ENCODE measurements at regions not wholly inside any gene's neighbourhood (a gene's known extent, or its start where the extent isn't known, plus 50 kb on each side); places are given as distances from the start of the nearest gene placed in this dataset.

- DNase-seq (ENCODE audit: low spot score): no peak
- Histone ChIP-seq H3K4me1 (ENCODE audit: insufficient read depth, low read length, poor library complexity, severe bottlenecking) (no peaks in the 10 kb centered on the region), H3K9me3 (ENCODE audit: low read length) (no peaks in the 10 kb centered on the region), H3K4me2 (ENCODE audit: low read length) (no peak overlapping the region), H3K79me2 (ENCODE audit: insufficient read depth, low read depth, low read length) (no peaks in the 10 kb centered on the region), H2AFZ (ENCODE audit: low read length) (no peak overlapping the region), H3K27ac (ENCODE audit: low read depth, low read length, poor library complexity, severe bottlenecking) (no peak overlapping the region), H3K9me2 (ENCODE audit: insufficient read depth, low read length) (no peaks in the 10 kb centered on the region; the same call in 1 of the 2 replicates), H3K4me3 (ENCODE audit: low read depth, low read length, poor library complexity, severe bottlenecking) (no peak overlapping the region), H4K20me1 (ENCODE audit: insufficient read depth, low read length) (no peaks in the 10 kb centered on the region), H3K36me3 (ENCODE audit: insufficient read depth, low read length) (no peaks in the 10 kb centered on the region)
- ChIA-PET CTCF (ENCODE audit: unreplicated experiment) (no interaction called here), POLR2A (interaction anchor here (0.6 kb wide), 1 partner anchor 9 kb away, joined by 3 read pairs; no protein-coding TSS in a partner anchor)
- BruUV-seq (replicated peaks): no TSS peak
- TF ChIP-seq, protein P1, sequence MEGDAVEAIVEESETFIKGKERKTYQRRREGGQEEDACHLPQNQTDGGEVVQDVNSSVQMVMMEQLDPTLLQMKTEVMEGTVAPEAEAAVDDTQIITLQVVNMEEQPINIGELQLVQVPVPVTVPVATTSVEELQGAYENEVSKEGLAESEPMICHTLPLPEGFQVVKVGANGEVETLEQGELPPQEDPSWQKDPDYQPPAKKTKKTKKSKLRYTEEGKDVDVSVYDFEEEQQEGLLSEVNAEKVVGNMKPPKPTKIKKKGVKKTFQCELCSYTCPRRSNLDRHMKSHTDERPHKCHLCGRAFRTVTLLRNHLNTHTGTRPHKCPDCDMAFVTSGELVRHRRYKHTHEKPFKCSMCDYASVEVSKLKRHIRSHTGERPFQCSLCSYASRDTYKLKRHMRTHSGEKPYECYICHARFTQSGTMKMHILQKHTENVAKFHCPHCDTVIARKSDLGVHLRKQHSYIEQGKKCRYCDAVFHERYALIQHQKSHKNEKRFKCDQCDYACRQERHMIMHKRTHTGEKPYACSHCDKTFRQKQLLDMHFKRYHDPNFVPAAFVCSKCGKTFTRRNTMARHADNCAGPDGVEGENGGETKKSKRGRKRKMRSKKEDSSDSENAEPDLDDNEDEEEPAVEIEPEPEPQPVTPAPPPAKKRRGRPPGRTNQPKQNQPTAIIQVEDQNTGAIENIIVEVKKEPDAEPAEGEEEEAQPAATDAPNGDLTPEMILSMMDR (conservative IDR thresholded peaks at IDR 0.05; ENCODE audit: low read length): no peak
- no peak for TF ChIP-seq EZH2phosphoT487 (IDR thresholded peaks at IDR 0.05; ENCODE audit: borderline replicate concordance, low read depth, low read length)
- intact Hi-C loops (cut with micrococcal nuclease; ENCODE audit: unreplicated experiment): no loop called here
These were observed 670.2 kb upstream of the LMO3 start for GRCh38 chr12:17276196-17276595.

GRCh38 chr12:17266856-17267255 lies 660.9 kb upstream of the LMO3 start:
- ChIA-PET POLR2A (interaction anchor here (0.6 to 1.5 kb wide), 2 partner anchors 12 to 325 kb away, joined by 4 to 5 read pairs; no protein-coding TSS in a partner anchor), CTCF (ENCODE audit: unreplicated experiment) (no interaction called here)
- TF ChIP-seq EZH2phosphoT487 (IDR thresholded peaks at IDR 0.05; ENCODE audit: borderline replicate concordance, low read depth, low read length): no peak
- TF ChIP-seq, protein P1 (conservative IDR thresholded peaks at IDR 0.05; ENCODE audit: low read length): no peak
- Histone ChIP-seq H2AFZ (ENCODE audit: low read length) (no peak overlapping the region), H3K4me2 (ENCODE audit: low read length) (no peak overlapping the region), H3K9me2 (ENCODE audit: insufficient read depth, low read length) (no peaks in the 10 kb centered on the region), H3K9me3 (ENCODE audit: low read length) (no peaks in the 10 kb centered on the region), H4K20me1 (ENCODE audit: insufficient read depth, low read length) (no peaks in the 10 kb centered on the region), H3K79me2 (ENCODE audit: insufficient read depth, low read depth, low read length) (no peaks in the 10 kb centered on the region), H3K4me1 (ENCODE audit: insufficient read depth, low read length, poor library complexity, severe bottlenecking) (no peaks in the 10 kb centered on the region), H3K4me3 (ENCODE audit: low read depth, low read length, poor library complexity, severe bottlenecking) (no peak overlapping the region), H3K36me3 (ENCODE audit: insufficient read depth, low read length) (no peaks in the 10 kb centered on the region), H3K27ac (ENCODE audit: low read depth, low read length, poor library complexity, severe bottlenecking) (no peak overlapping the region)
- BruUV-seq (replicated peaks): no TSS peak
- intact Hi-C loops (cut with micrococcal nuclease; ENCODE audit: unreplicated experiment): no loop called here
- DNase-seq (ENCODE audit: low spot score): no peak

DNA sequence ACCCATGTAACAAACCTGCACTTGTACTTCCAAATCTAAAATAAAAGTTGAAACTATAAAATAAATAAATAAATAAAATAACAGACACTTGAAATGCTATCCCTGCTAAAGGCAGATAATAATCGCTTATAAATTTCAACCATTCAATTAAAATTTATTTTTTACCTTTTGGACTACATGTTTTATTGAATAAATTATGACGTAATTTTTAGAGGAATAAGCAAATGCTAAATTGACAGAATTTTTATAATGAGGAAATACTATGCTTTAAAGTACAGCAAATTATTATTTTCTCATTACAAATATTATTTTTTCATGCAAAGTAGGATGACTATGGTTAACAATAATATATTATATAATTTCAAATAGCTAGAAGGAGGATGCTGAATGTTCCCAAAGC lies 658.6 kb upstream of the LMO3 start:
- DNase-seq (ENCODE audit: low spot score): no peak
- TF ChIP-seq EZH2phosphoT487 (IDR thresholded peaks at IDR 0.05; ENCODE audit: borderline replicate concordance, low read depth, low read length): no peak
- TF ChIP-seq, protein P1 (conservative IDR thresholded peaks at IDR 0.05; ENCODE audit: low read length): no peak
- no peak overlapping the region for H3K4me3 ChIP-seq (ENCODE audit: low read depth, low read length, poor library complexity, severe bottlenecking)
- ChIA-PET POLR2A (no interaction called here), CTCF (ENCODE audit: unreplicated experiment) (no interaction called here)
- intact Hi-C loops (cut with micrococcal nuclease; ENCODE audit: unreplicated experiment): no loop called here
- H4K20me1 ChIP-seq (ENCODE audit: insufficient read depth, low read length): no peaks in the 10 kb centered on the region
- no TSS peak for BruUV-seq (replicated peaks)
- no peaks in the 10 kb centered on the region for H3K36me3 ChIP-seq (ENCODE audit: insufficient read depth, low read length)
- no peak overlapping the region for H2AFZ ChIP-seq (ENCODE audit: low read length)
- 0 out of 2 replicates have a peak, but pooled peaks cover 5% of the 10 kb centered on the region for H3K9me3 ChIP-seq (ENCODE audit: low read length)
- no peaks in the 10 kb centered on the region for H3K4me1 ChIP-seq (ENCODE audit: insufficient read depth, low read length, poor library complexity, severe bottlenecking)
- H3K79me2 ChIP-seq (ENCODE audit: insufficient read depth, low read depth, low read length): no peaks in the 10 kb centered on the region
- H3K9me2 ChIP-seq (ENCODE audit: insufficient read depth, low read length): no peaks in the 10 kb centered on the region
- H3K27ac ChIP-seq (ENCODE audit: low read depth, low read length, poor library complexity, severe bottlenecking): no peak overlapping the region
- no peak overlapping the region for H3K4me2 ChIP-seq (ENCODE audit: low read length)
